GM13977 (cell line): ENCODE measurements at regions not wholly inside any gene's neighbourhood (a gene's known extent, or its start where the extent isn't known, plus 50 kb on each side); places are given as distances from the start of the nearest gene placed in this dataset.

ENCODE experiments used
- DNase-seq: peaks from one replicate; pipeline ENCODE4 v3.0.0; 2012; ENCODE audit warnings: low spot score
- CTCF ChIP-seq: IDR thresholded peaks from 2 replicates; pipeline ENCODE4 v1.5.1; 2012; ENCODE audit warnings: mild to moderate bottlenecking, control low read depth; ENCODE audit not compliant: insufficient read depth; ENCODE audit errors: extremely low read depth, missing control alignments
- in situ Hi-C: fragments of 300-500 bp; cut with MboI; formaldehyde crosslinking; loops from one replicate; pipeline ENCODE4 v1.12.0; 2022; ENCODE audit warnings: low sequenced_read_pairs, low pct_unique_long_range_greater_than_20kb, mixed read lengths, inconsistent platforms; ENCODE audit not compliant: unreplicated experiment

- no peak for DNase-seq
- in situ Hi-C loops: no loop called here
- no peak for TF ChIP-seq CTCF
These were observed 382.9 kb upstream of the B3GALT2 start for GRCh38 chr1:193569096-193569982.

GRCh38 chr1:193568512-193568911, 382.1 kb upstream of the B3GALT2 start:
- in situ Hi-C loops: no loop called here
- DNase-seq: no peak
- no peak for TF ChIP-seq CTCF

GRCh38 chr1:193567937-193568336, 381.5 kb upstream of the B3GALT2 start:
- in situ Hi-C loops: no loop called here
- no peak for DNase-seq
- no peak for TF ChIP-seq CTCF

- no peak for DNase-seq
- TF ChIP-seq CTCF: no peak
- in situ Hi-C loops: no loop called here
These were observed 380.3 kb upstream of the B3GALT2 start for GRCh38 chr1:193566735-193567134.

- TF ChIP-seq CTCF: no peak
- DNase-seq: no peak
- in situ Hi-C loops: no loop called here
These were observed 379.7 kb upstream of the B3GALT2 start for GRCh38 chr1:193565971-193566577.

GRCh38 chr1:193562121-193562520, 375.7 kb upstream of the B3GALT2 start:
- TF ChIP-seq CTCF: no peak
- in situ Hi-C loops: no loop called here
- DNase-seq: no peak
